ENCODE measurements at regions not wholly inside any gene's neighbourhood (a gene's known extent, or its start where the extent isn't known, plus 50 kb on each side); places are given as distances from the start of the nearest gene placed in this dataset.

DNA sequence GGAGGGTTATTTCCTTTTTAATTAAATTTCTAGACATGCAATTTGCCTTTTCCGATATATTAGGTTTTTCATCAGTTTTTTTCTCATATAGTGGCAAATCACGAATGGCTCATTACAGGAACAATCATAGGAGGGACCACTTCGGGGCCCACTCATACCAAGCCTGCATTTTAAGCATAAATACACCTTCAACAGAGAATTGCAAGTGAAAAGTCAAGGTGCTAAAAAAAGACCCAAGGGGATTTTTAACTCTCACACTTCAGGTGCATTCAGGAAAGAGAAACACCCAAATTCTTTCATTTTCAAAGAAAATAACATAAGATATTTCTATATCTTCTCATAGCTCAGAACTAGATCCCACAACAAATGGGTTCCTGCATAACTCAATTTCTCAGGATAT lies 979.6 kb upstream of the NR2F2 start:
- no peak for DNase-seq

DNA sequence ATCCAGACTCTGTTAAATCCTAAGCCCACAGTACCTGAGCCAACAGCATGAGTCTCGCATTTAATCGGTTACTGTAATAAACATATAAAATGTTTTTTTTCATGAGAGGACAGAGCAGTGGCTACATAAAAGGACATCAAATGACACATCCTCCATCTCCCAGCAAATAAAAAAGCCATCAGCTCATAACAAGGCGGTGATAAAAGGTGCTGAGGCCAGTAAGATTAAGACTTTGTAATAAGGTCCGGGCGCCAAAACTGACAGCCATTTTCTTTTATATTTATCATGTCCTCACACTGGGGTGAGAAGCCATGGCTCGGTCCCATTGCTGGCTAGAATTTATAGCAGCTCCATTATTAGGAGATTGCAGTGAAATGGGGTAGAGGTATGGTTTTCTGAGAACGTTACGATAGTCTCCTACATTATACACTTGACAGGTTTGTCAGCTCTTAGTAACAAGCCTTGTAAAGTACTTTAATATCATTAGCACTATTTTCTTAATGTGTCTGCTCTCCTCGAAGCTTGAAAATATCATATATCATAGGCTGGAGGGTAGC lies 977.8 kb upstream of the NR2F2 start:
- DNase-seq, result no peak

DNA sequence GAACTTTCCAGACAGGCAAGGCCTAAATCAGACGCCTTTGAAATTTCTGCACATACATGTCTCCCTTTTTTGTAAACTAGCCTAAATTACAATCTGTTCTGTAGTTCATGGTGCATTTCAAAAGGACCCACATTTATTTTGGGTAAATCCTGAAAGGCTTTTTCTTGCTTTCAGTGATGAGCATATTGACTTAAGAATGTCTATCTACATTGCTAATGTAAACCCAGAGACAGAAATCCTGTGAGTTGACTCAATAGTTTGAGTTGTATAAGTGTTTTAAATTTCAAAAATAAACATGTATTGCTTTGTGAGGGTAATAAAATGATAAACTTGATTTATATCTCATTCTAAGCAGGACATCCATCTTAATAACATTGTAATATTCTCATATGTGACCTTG lies 977.0 kb upstream of the NR2F2 start:
- no peak for DNase-seq

DNA sequence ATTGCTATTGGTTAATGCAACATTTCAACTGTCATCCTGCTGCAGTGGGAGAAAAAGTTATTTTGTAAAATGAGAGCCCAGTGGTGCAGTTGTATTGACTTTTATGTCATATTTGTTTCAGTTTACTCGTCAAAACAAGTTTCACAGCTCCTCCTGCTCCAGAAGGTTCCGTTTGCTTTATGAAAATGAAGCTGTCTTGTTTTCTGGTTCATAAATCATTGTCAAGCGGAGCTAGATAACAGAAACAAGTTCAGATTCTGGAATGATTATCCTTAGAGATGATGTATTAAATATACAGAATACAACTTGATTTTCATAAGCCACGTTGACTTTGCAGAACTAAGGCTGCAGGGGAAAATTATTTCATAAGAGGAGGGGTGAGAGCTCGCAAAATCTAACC lies 970.5 kb upstream of the NR2F2 start:
- DNase-seq, result no peak

DNA sequence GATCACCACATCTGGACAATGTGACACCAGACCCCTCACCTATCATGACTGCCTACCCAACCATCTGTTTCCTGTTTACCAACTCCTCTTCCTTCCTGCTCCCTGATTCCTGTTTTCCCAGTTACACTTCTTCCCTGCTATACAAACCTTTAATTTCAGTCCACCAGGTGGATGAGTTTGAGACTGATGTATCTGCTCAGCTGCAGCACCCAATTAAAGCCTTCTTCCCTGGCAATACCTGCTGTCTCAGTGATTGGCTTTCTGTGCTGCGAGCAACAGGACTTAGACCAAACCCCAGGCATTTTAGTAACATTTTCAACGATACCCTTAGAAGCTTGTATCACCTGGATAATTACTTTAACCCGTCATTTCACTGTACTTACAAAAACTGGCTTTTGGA lies 968.2 kb upstream of the NR2F2 start:
- no peak for DNase-seq

DNA sequence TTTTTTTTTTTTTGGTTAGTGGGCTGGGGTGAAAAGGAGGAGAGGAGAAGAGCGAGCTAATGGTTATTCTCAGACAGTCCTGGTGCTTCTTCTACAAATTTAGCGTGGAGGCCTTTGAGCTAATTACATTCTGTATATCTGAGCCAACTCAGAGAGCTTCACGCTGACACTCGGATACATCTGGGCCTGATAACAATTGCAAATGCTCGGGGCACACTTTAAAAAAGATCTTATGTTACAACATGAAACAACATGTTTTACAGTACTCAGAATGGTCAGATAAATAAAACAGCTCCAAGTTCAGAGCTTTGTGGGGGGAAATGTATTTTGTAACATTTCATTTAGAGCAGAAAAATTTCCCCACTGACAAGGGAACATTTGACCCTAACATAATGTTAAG lies 966.9 kb upstream of the NR2F2 start:
- DNase-seq, result no peak

DNA sequence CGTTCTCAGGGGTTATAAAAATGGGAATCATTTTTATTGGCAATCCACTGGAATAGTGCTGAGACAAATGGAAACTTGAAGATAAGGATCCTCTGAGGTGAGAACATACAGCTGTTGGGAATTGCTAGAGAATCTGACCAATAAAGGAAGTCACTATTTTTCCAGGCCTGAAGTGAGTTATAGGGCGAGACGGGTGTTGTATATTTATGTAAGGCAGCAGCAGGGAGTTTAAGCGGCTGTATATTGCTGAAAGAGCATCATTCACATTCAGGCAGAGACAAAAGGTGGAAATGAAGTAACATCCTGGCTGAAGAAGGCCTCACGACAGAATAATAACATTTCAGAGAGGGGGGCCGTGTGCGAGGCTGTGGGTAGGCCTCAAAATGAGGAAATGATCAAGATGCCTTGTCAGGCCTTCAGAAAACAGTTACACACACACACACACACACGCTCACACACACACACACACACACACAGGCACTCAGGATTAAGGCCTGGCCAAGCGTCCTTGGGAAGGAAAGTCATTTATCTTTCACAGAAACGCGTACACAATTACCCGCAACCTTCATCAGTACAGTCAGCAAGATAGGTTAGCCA lies 964.9 kb upstream of the NR2F2 start:
- DNase-seq, result no peak

DNA sequence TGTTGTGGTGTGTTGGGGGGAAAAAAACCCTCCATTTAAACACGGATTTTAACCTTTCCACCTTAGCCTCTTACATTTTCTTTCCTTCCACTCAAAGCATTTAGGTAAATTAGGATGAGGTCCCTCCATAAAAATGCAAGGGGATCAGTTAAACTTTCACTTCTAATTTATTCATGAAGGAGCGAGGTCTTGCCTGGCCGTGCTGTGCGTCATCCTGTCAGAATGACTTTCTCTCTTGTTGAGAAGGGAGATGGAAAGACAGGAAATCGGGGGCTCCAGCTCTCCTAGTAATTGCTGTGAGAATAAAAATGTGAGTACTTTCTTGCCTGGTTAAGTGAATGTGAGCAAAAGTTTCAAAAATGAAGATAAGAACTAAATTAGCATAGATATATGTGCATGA lies 962.3 kb upstream of the NR2F2 start:
- DNase-seq, result no peak

DNA sequence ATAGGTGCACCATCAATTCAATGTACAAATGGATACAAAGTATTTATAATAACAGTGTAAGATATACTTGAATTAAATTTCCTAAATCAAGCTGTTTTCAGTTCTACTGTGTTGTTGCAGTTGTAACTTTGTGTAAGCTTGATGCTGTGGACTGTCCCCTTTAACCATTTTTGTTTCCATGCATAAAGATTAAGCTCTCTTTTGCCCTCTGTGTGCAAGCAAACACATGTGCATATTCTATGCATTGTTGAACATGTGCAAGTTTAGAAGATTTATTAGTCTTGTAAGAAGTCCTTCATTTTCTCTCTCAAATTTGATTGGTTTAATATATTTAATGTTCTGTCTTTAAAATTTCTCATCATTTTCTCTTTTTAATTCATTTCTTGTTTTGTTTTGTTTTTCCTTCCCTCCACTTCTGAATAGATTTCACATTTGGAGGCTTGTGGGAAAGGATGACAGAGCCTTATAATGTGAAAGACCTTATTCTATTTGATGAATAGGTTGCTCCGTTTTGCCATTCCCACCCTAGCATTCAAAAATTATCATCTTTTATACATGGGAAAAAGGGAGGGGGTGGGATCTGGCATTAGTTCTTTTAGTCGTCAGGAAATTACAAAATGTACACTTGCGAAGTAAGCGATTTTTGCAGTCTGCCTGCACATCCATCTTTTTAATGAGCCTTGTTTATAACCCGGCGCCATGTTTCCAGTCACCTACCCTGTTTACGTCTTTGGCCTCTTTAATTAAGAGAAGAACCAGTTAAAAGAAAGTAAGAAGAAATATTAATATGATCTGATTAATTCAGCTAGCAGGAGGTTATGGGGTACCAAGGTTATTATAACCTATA lies 961.5 kb upstream of the NR2F2 start:
- DNase-seq, result no peak

DNA sequence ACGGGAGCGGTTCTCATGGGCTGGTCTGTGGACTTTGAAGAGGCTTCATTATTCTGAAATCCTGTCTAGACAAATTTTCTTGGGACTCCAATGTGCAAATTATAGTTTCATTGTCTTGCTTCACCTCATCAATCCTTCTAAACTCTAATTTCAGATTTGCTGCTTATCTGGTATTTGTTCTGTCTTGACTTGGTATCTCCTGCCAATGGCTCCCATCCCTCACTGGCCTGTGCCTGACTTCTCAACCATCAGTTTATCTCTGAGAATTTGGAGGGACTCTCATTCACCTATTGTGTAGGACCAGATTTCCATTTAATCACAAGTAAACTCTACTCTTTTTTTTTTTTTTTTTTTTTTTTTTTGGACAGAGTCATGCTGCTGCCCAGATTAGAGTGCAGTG lies 960.2 kb upstream of the NR2F2 start:
- DNase-seq, result no peak

DNA sequence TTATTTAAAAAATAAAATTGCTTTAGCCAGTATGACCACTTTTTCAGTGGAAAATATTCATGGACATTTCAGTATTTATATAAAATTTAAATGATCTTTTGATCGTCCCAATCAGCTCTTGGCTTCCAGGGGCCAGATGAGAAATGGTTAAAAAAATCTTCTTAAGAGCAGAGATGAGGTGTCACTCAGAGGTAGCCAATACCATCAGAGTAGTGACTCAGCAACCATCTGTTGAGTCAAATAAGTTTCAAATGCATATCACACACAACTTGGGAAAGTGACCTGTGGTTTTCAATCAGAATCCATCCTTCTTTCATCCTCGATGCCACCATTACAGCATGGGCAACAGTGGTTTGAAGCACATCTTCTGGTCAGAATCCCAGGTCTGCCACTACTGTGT lies 958.8 kb upstream of the NR2F2 start:
- no peak for DNase-seq

DNA sequence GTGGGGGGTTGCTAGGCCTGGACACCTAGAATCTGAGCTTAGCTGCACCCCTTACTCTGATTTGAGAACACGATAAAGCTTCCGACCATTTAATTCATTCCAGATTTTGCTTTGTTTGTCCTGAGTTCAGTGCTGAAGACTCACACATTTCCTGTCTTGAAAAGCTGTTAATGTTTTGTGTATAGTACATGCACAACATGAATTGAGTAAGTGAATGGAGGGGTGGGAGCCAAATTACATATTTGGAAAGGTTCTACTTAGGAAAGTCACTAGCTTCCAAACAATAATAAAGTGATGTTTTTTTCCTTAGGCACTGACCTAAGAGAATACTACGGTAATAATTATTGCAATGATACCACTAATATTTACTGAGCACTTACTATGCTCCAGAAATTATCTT lies 955.2 kb upstream of the NR2F2 start:
- no peak for DNase-seq

DNA sequence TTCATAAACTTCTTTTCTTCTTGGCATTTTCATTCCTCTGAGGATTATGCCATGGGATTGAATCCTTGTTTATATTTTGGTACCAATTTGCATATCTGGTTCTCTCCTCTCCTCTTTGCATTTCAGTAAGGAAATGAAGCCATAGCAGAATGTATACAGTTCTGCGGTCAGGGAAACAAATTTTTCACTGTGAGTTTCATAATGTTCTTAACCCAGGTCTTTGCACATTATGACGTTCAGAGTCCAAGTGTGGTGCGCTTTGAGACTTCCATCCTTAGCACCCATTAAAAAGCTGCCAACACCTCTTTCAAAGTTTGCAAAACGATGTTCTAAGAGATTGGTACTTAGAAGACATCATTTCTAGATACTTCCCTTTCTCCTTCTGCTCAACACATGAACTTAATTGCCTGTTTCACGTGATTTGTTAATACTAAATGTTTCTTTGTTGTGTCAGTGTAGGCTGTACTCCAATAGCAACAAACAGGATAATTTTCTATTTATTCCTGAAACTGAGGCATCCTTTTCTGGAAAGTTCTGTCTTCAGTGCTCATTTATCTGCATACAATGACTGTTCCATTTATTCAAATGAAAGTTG lies 953.1 kb upstream of the NR2F2 start:
- no peak for DNase-seq

DNA sequence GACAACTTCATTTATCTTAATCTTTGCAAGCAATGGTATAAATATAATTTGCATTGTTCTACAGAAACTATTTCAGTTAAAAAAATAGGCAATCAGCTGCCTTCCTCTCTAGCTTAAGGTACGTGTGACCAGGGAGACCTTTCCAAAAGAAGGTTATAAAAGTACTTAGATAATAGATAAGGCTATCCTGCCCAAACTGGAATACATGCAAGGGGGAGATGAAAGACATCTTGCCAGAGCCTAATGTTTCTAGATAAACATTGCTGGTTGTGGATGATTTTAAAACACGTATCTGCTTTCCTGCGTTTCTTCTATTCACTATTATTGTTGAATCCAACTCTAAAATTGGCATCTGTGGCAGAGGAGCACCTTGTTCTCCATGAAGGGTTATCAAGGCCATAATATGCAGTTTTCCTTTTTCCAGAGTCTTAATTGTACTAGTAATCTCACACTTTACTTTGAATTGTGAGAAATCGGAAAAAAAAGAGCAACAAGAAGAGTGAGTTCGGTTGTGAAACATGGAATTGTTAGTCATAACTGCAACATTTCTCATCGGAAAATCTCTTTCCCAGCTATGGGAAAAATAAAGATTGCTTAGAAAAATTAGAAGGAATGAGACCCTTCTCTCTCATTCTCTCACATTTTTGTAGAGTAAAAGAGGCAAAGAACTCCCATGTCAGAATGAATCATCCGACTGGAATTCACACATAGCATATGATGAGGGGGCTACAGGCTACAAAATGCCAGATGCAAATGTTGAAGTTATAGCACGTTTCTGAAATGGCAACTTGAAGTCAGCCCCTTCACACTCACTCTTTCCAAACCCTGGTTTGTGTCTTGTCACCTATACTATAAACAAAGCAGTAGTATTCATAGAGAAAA lies 936.1 kb upstream of the NR2F2 start:
- no peak for DNase-seq

DNA sequence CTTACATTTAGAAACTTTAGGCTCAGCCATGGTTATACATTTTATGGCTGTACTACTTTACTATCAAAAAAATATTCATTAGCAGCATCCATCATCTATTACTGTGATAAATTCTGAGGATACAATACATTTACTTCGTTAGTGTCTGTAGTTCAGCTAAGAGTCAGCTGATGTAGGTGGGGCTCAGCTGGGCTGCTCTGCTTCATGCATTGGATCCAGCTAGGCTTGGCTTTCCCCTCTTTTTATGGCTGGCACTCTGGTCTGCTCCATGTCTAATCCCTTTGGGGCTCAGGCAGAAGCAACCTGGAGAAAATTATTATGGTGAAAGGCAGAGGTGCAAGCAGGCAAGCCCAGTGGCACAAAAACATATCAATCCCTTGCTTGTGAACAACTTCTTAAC lies 930.1 kb upstream of the NR2F2 start:
- DNase-seq, result no peak

DNA sequence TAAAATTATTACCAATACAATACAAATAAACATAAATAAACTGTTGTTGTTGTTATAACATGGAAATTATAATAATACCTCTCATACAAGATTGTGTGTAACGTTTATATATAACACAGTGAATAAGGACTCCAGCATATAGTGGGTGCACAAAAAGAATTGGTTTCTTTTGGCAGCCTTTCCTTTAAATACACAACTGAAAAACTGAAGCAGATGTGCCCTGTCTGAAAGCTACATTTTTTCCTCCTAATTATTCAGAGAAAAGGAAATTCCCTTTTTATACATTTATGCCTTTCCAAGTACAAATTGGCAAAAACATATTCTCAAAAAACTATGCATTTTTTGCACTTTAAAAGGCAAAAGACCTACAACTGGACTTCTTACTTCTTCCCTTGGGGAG lies 928.9 kb upstream of the NR2F2 start:
- DNase-seq, result no peak

DNA sequence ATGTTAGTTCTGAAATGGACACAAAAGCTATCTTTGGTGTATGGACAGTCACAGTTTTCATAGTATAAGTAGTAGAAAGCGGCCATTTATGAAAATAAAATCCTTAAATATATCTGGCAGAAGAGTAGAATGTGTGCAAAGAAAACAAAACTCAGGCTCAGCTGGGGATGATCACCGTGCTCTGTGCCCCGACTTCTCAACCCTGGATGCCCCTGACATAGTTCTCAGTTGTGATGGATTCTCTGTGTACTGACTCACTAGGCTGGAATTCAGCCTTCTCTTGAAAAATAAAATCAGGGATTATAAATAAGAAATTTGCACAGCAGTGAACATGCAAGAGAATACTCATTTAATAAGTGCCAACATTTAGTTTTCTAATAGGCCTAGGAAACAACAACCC lies 925.1 kb upstream of the NR2F2 start:
- no peak for DNase-seq

DNA sequence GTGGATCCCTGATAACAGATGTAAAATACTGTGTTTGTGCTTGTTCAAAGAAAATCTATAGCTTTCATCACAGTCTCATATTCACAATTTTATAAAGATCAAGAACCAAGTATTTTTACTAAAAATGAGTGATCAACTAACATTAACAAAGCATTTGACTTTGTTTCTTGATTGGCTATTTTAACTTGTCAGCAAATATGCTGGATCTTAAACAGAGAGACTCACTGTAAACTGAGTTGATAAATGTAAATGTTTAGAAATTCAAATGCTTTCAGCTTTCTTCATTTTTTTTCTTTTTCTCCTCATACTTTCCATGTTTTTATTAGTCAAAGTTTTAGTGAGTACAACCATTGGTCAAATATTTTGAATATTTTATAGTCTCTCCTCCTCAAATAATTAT lies 923.0 kb upstream of the NR2F2 start:
- no peak for DNase-seq

DNA sequence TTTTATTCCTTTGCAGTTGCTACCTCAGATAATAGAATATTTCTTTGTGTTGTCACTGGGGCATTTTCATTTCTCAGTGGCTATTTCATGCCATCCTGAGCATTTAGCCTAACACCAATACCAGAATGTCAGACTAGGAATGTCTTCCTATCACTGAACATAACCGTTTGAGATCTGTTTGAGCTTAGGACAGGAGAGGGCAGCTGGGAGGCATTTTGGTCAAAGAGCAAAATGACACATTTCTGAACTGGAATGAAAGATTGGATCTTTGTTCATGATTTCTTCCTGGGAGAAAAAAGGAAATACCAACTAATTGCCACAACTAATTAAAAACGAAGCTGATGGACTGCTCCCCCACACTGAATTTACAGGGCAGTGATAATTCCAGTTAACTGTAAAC lies 921.3 kb upstream of the NR2F2 start:
- DNase-seq, result no peak

DNA sequence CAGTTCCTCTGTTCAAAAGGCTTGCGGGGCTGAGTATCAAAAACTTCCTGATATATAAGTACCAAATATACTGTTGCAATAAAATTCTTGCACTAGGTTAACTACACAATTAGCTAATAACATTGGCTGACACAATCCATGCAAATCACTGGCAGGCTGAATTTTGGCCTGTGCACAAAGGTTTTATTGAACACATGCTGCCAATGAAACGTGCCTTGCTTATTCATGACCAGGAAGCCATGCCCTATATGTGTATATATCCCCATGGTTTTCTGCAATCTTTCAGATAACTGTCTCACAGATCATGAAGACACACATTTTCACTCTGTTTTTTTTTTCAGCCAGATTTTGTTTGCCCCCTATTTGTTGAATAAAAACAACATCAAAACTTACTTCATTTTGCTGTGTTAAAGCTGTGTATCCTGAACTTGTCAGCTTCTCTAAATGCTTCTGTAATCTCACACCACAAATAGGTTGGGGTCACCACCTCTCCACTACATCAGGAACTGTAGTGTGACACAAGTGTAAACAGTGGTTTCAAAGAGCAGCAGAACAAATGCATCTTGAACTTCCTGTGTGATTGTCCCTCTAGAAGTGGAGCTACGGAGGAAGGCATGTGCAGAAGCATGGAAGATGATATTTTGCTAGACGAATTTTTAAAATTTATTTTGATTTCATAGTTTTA lies 920.7 kb upstream of the NR2F2 start:
- no peak for DNase-seq

DNA sequence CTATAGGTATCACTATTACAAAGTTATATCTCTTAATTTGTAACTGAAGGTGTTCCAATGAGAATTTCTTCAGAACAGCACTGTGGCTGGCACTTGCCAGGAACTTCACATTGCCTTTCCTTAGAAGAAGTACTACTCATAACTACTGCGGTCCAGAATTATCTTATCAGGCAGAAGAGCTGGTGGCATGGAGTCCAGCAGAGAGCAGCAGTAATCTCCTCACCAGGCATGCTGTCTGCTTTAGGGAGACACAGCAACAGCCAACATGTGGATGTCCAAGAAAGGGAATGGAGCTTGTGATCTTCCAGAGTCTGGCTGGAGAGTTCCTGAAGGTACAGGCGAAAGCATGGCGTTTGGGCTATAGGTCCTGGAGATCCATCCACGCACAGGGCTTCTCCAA lies 919.7 kb upstream of the NR2F2 start:
- no peak for DNase-seq

DNA sequence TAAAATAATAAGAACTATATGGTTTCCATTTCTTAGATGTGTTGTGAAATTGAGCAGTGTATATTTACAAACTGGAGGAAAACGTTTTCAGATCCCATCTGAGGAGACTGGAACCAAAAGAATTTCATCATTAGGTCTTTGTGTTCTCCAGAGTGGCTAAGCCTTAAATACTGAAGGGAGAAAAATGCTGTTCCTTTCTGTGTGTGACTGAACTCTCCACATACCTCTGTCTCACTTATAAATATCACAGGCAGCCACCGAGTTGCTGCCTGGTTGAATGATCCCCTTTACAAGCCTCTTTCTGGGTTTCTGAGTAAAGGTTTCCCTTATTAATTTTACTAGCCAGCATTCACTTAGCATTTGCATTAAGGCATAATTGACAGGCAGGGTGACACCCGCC lies 913.9 kb upstream of the NR2F2 start:
- no peak for DNase-seq

DNA sequence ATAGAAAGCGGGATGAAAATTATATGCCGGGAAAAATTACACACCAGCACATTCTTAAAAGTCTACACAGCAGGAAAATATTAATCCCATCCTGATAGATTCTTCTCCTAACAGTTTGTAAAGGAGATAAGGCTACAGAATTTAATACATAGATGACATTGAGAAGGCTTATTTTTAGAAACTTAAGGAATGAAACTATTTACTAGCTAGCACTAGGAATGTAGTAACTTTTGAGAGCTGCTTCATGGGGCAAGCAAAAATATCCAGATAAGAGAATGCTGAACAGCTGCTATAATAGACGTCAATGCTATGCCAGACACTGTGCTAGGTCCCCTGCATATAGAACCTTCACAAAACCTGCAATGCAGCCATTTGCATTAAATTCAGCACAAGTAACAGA lies 912.7 kb upstream of the NR2F2 start:
- DNase-seq, result no peak

Measured in stimulated activated CD4-positive, alpha-beta T cell treated with anti-CD3 and anti-CD28 coated beads, Interleukin-4, amount 100 ng/mL, for 1 hour (primary cell).